MM.1S (cell line): ENCODE measurements at regions not wholly inside any gene's neighbourhood (a gene's known extent, or its start where the extent isn't known, plus 50 kb on each side); places are given as distances from the start of the nearest gene placed in this dataset.

Experiments
- EZH2 ChIP-seq: fragments of 300-600 bp; sonication (generic); optimal IDR thresholded peaks from 2 replicates; pipeline ENCODE3; 2017; ENCODE audit warnings: low read depth, mild to moderate bottlenecking, antibody characterized with exemption, low read length, mixed read lengths
- EZH2phosphoT487 ChIP-seq: fragments of 300-600 bp; sonication (generic); IDR thresholded peaks from 2 replicates; pipeline ENCODE4 v1.6.1; 2018; ENCODE audit warnings: antibody characterized with exemption, low read length
- TF ChIP-seq, protein P1 (sequence below): fragments of 300-600 bp; sonication (generic); IDR thresholded peaks from 2 replicates; pipeline ENCODE4 v1.5.1; 2016; ENCODE audit warnings: antibody characterized with exemption, low read length, mixed read lengths

GRCh38 chr2:117485588-117485987 is 328.9 kb upstream of the DDX18 start:
- TF ChIP-seq, protein P1, sequence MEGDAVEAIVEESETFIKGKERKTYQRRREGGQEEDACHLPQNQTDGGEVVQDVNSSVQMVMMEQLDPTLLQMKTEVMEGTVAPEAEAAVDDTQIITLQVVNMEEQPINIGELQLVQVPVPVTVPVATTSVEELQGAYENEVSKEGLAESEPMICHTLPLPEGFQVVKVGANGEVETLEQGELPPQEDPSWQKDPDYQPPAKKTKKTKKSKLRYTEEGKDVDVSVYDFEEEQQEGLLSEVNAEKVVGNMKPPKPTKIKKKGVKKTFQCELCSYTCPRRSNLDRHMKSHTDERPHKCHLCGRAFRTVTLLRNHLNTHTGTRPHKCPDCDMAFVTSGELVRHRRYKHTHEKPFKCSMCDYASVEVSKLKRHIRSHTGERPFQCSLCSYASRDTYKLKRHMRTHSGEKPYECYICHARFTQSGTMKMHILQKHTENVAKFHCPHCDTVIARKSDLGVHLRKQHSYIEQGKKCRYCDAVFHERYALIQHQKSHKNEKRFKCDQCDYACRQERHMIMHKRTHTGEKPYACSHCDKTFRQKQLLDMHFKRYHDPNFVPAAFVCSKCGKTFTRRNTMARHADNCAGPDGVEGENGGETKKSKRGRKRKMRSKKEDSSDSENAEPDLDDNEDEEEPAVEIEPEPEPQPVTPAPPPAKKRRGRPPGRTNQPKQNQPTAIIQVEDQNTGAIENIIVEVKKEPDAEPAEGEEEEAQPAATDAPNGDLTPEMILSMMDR, result no peak
- TF ChIP-seq EZH2 (no peak), EZH2phosphoT487 (no peak)
